Adrenal gland (tissue), 9 donors: ENCODE measurements at regions not wholly inside any gene's neighbourhood (a gene's known extent, or its start where the extent isn't known, plus 50 kb on each side); places are given as distances from the start of the nearest gene placed in this dataset.

ENCODE experiments used
- DNase-seq, 7 donors: peaks; one replicate each; pipeline ENCODE4 v3.0.0-alpha.2; 2019 to 2020
- H3K27ac ChIP-seq, 5 donors: fragments of 200-600 bp; sonication (generic) in 4 of 5; 1 replicate in 3 of 5; 2 replicates in 2 of 5; pipeline versions ENCODE4 v1.5.1 to v1.8.0; 2016 to 2020; ENCODE audit warnings: mild to moderate bottlenecking in 1 of 5
- H3K27me3 ChIP-seq: fragments of 200-600 bp; 2 replicates; pipeline ENCODE4 v1.8.0; 2021
- H3K36me3 ChIP-seq, 2 donors: fragments of 200-600 bp; replicated peaks in 1 of 2; 1 replicate in 1 of 2; 2 replicates in 1 of 2; pipeline versions ENCODE4 v1.5.1 to v1.8.0; 2018 to 2022
- H3K4me1 ChIP-seq, 2 donors: fragments of 200-600 bp; replicated peaks in 1 of 2; 1 replicate in 1 of 2; 2 replicates in 1 of 2; pipeline versions ENCODE4 v1.5.1 to v1.8.0; 2018 to 2021
- H3K4me3 ChIP-seq, 4 donors: fragments of 200-600 bp; sonication (generic) in 3 of 4; one replicate each; pipeline ENCODE4 v1.5.1; 2016 to 2018
- H3K9me3 ChIP-seq, 3 donors: fragments of 200-600 bp; sonication (generic) in 1 of 3; replicated peaks in 1 of 3; 1 replicate in 2 of 3; 2 replicates in 1 of 3; pipeline versions ENCODE4 v1.5.1 to v1.8.0; 2016 to 2021
- POLR2A ChIP-seq, 2 donors: fragments of 450-650 bp; IDR thresholded peaks; one replicate each; pipeline ENCODE4 v1.6.1; 2017; ENCODE audit warnings: antibody characterized with exemption in 2 of 2, mild to moderate bottlenecking in 2 of 2, moderate library complexity in 1 of 2
- whole genome bisulfite sequencing, 4 donors: extraction: QIAGEN DNeasy Blood & Tissue Kit in 2 of 4; methylation state at CpG; one replicate each; pipeline versions ENCODE4 v1.1.5 to v1.1.7; 2013 to 2017; 5-methylcytosine and 5-hydroxymethylcytosine counted together
- intact Hi-C, 2 donors: fragments of 100-400 bp; cut with DNase I; formaldehyde crosslinking; loops; one replicate each; pipeline versions ENCODE4 v1.14.1 to v1.15.0; 2022 to 2023
- TF ChIP-seq, protein P1 (sequence below), 6 experiments: fragments of 450-650 bp in 4 of 6; fragments of 200-600 bp in 2 of 6; sonication (generic) in 1 of 6; IDR thresholded peaks; 1 replicate in 5 of 6; 2 replicates in 1 of 6; pipeline versions ENCODE4 v1.5.1 to v1.8.0; 2016 to 2021; ENCODE audit warnings: antibody characterized with exemption in 6 of 6, mild to moderate bottlenecking in 2 of 6, moderate library complexity in 1 of 6
- donor health status: healthy with polysubstance abuse.
- donor health status: Bipolar disorder and iron deficiency.
- donor health status: DM: yes; HTN: yes; CAD: no.
- donor health status: DM: no; HTN: no; CAD: no.
- donor health status: DM: no; HTN: no; CAD: no.

DNA sequence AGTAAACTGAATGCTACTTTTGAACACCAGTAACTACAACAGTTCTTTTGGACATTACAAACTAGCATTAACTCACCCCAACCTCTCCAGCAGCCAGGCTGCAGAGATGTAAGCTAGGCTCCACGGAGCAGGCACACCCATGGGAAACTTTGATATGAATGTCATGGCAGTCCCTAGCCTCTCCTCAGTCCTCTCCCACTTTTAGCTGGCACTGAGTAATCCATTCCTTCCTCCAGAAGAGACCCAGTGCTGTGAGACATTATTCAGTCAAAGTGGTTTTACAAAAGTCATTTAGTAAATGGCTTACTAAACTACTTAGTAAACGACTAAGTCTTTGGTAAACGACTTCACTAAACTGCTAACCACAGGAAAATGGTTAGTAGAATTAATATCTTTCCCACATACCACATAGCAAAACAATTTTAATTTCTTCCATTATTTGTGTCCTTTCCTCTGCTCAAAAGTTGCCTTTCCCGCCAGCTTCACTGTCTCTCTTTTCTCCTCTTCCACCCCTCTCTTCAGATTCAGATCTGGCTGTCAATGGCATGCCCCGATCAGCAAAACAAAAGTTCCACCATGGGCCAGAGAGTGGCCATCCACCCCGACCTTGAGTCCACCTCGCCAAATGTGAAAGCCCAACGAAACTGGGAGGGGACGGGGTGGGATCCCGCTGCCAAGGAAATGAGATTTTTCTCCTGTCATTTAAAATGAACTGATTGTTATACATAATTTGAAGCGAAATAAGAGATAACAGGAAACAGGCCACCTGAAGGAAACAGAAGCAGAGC, 67.5 kb upstream of the TJP1 start:
- Histone ChIP-seq H3K4me3 (no peak overlapping the region), H3K36me3 (no peaks in the 10 kb centered on the region), H3K9me3 (no peaks in the 10 kb centered on the region), H3K27me3 (no peaks in the 10 kb centered on the region), H3K4me1 (peaks cover 0 to 3% of the 10 kb centered on the region in 2 donors), H3K27ac (no peak overlapping the region)
- WGBS, 4 donors: 54 to 71% (median 61%) methylated on average over 11 of the region's 11 CpGs
- TF ChIP-seq, protein P1, sequence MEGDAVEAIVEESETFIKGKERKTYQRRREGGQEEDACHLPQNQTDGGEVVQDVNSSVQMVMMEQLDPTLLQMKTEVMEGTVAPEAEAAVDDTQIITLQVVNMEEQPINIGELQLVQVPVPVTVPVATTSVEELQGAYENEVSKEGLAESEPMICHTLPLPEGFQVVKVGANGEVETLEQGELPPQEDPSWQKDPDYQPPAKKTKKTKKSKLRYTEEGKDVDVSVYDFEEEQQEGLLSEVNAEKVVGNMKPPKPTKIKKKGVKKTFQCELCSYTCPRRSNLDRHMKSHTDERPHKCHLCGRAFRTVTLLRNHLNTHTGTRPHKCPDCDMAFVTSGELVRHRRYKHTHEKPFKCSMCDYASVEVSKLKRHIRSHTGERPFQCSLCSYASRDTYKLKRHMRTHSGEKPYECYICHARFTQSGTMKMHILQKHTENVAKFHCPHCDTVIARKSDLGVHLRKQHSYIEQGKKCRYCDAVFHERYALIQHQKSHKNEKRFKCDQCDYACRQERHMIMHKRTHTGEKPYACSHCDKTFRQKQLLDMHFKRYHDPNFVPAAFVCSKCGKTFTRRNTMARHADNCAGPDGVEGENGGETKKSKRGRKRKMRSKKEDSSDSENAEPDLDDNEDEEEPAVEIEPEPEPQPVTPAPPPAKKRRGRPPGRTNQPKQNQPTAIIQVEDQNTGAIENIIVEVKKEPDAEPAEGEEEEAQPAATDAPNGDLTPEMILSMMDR (IDR thresholded peaks at IDR 0.05): no peak
- TF ChIP-seq POLR2A (IDR thresholded peaks at IDR 0.05): no peak
- DNase-seq: no peak
- intact Hi-C loops: no loop called here

DNA sequence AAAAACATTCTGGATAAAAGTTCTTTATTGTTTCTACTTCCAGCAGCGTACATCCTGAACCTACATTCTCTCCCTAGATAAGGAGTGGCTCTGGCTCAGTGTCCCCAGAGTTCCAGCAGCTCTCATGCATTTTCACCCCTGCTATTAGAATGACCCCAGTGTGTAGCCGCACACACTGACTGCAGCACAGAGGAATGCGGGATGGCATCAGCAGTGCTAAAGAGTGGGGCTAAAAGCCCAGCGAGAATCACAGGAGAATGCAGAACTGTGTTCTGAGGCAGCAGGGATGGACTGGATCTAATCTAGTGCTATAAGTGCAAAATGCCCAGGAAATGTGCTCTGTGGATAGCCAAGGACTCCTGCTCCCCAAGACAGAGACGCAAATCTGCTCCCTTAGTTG, 66.4 kb upstream of the TJP1 start:
- Histone ChIP-seq H3K9me3 (no peaks in the 10 kb centered on the region), H3K27ac (peak overlapping the region in 1 of 5 donors; percentile 42)
- WGBS, 4 donors: 67 to 76% (median 69%) methylated on average over 5 of the region's 5 CpGs

DNA sequence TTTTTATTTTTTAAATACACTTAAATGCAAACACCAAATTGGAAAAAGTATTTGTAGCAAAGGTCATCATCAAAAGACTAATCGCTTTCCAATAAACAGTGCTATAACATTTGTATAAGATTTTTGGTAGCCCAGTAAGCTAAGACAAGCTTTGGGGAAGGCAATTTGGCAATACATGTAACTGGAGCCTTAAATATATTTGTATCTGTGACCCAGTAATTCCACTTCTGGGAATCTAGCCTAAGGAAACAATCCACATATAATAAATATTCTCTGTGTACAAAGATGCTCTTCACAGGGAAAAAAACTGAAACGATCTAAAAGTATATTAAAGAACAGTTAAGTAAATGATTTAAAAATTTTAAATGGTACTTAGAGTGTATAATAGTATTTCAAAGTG, 65.5 kb upstream of the TJP1 start:
- Histone ChIP-seq H3K36me3 (no peaks in the 10 kb centered on the region), H3K27ac (no peak overlapping the region), H3K9me3 (no peaks in the 10 kb centered on the region), H3K4me1 (peaks cover 0 to 3% of the 10 kb centered on the region in 2 donors), H3K4me3 (no peak overlapping the region), H3K27me3 (no peaks in the 10 kb centered on the region)
- WGBS, 4 donors: 56 to 67% (median 59%) methylated on average over 2 of the region's 2 CpGs
- no peak for TF ChIP-seq POLR2A (IDR thresholded peaks at IDR 0.05)
- DNase-seq: no peak
- intact Hi-C loops: no loop called here

More for the DNA sequence above, 66.4 kb upstream of the TJP1 start:
- Histone ChIP-seq H3K4me1 (peaks cover 0 to 3% of the 10 kb centered on the region in 2 donors), H3K36me3 (no peaks in the 10 kb centered on the region), H3K27me3 (no peaks in the 10 kb centered on the region), H3K4me3 (no peak overlapping the region)
- TF ChIP-seq, protein P1 (IDR thresholded peaks at IDR 0.05): no peak
- TF ChIP-seq POLR2A (IDR thresholded peaks at IDR 0.05): no peak
- peak in 1 of 7 donors; percentile 23 for DNase-seq
- intact Hi-C loops: no loop called here

DNA sequence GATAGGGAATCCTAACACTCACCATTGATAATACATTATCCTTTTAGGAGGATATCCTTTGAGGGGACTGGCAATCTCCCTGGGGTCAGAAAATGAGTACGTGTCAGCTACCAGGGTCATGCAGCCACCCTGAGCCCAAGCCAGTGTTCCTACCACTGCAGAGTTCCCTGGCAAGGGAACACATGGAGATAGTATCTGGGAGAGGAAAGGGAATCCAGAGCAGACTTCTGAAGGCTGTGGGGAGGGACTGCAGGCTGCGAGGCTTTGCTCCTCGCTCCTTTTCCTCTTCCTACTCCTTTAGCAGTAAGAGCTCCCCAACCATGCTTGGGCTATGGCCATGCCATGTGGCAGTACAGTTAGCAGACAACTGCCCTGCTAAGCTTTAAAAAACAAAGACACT, 62.9 kb upstream of the TJP1 start:
- H3K4me1 ChIP-seq: peaks cover 0 to 3% of the 10 kb centered on the region in 2 donors
- H3K36me3 ChIP-seq: no peaks in the 10 kb centered on the region
- H3K4me3 ChIP-seq: no peak overlapping the region
- H3K27me3 ChIP-seq: no peaks in the 10 kb centered on the region
- 57 to 69% (median 61%) methylated on average over 2 to 3 of the region's 3 CpGs for WGBS, 4 donors
- H3K27ac ChIP-seq: no peak overlapping the region
- H3K9me3 ChIP-seq: no peaks in the 10 kb centered on the region
- intact Hi-C loops: no loop called here
- DNase-seq: no peak
- TF ChIP-seq, protein P1 (IDR thresholded peaks at IDR 0.05): no peak
- no peak for TF ChIP-seq POLR2A (IDR thresholded peaks at IDR 0.05)

DNA sequence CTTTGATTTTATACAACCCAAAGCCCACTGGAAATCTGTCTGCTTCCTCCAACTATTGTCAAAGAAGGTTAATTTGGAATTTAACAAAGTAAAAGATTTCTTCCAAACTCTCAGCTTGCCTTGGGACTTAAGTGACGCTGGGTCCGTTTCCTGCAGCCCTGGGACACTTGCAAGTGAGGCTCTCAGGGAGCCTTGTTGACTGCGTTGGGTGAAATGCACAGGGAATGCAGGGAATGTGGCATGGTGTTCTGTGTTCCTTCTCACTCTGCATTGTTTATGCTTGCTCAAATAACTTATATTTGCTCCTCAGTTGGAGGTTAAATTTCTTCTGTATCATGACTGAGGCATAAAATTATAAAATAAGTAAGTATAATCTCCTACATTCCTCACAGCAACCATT, 60.9 kb upstream of the TJP1 start:
- TF ChIP-seq, protein P1 (IDR thresholded peaks at IDR 0.05): no peak
- no peak for TF ChIP-seq POLR2A (IDR thresholded peaks at IDR 0.05)
- no peaks in the 10 kb centered on the region for H3K27me3 ChIP-seq
- no peaks in the 10 kb centered on the region for H3K36me3 ChIP-seq
- no peaks in the 10 kb centered on the region for H3K4me1 ChIP-seq
- H3K9me3 ChIP-seq: no peaks in the 10 kb centered on the region
- H3K27ac ChIP-seq: no peak overlapping the region
- no peak overlapping the region for H3K4me3 ChIP-seq
- no peak for DNase-seq
- WGBS, 4 donors: 62 to 77% (median 74%) methylated on average over 3 of the region's 3 CpGs
- intact Hi-C loops: no loop called here
